B cell (primary cell): ENCODE measurements at regions not wholly inside any gene's neighbourhood (a gene's known extent, or its start where the extent isn't known, plus 50 kb on each side); places are given as distances from the start of the nearest gene placed in this dataset.

Experiments used
- ATAC-seq: fragments of 200-7000 bp; cut with Tn5 transposase; one replicate; pipeline ENCODE4 v1.10.0; 2021; ENCODE audit warnings: low read depth, mild to moderate bottlenecking, moderate number of reproducible peaks, moderate library complexity
- CTCF ChIA-PET: fragments of 350-600 bp; sonication (Branson Sonifier 250); formaldehyde crosslinking; loops from one replicate; lab custom pipeline; 2021; ENCODE audit warnings: antibody characterized with exemption, inconsistent platforms; lab: Charles Lee
- POLR2A ChIA-PET: fragments of 350-600 bp; sonication (Branson Sonifier 250); formaldehyde crosslinking; loops from one replicate; lab custom pipeline; 2021; ENCODE audit warnings: antibody characterized with exemption; lab: Charles Lee
- DNase-seq: peaks from one replicate; pipeline ENCODE4 v3.0.0; 2013
- H2AFZ ChIP-seq: 2 replicates; pipeline ENCODE4 v1.6.1; 2012; ENCODE audit warnings: mild to moderate bottlenecking, low read depth, low read length; ENCODE audit not compliant: insufficient read depth, poor library complexity, severe bottlenecking
- H3K27ac ChIP-seq, 2 donors: 1 replicate in 1 of 2; 2 replicates in 1 of 2; pipeline ENCODE4 v1.5.1; 2012 to 2013; ENCODE audit warnings: low read length in 2 of 2, mild to moderate bottlenecking in 2 of 2, moderate library complexity in 1 of 2
- H3K27me3 ChIP-seq, 4 experiments: fragments of 200-600 bp in 1 of 4; sonication (generic) in 1 of 4; replicated peaks in 1 of 4; 1 replicate in 2 of 4; 2 replicates in 2 of 4; pipeline versions ENCODE4 v1.6.1 to v1.7.0; 2013 to 2016; ENCODE audit warnings: low read length in 3 of 4, mild to moderate bottlenecking in 2 of 4, mixed read lengths in 1 of 4, moderate library complexity in 1 of 4; ENCODE audit not compliant: insufficient read depth in 4 of 4, control insufficient read depth in 3 of 4; ENCODE audit errors: control extremely low read depth in 1 of 4
- H3K36me3 ChIP-seq, 2 experiments: replicated peaks in 1 of 2; 1 replicate in 1 of 2; 2 replicates in 1 of 2; pipeline versions ENCODE4 v1.6.1 to v1.7.1; 2013; ENCODE audit warnings: low read length in 1 of 2; ENCODE audit not compliant: insufficient read depth in 2 of 2, control insufficient read depth in 1 of 2; ENCODE audit errors: control extremely low read depth in 1 of 2, extremely low read depth in 1 of 2
- H3K4me1 ChIP-seq, 2 donors: fragments of 200-600 bp in 1 of 2; sonication (generic) in 1 of 2; 1 replicate in 1 of 2; 2 replicates in 1 of 2; pipeline versions ENCODE4 v1.5.1 to v1.6.1; 2013 to 2017; ENCODE audit warnings: low read length in 2 of 2; ENCODE audit not compliant: control insufficient read depth in 2 of 2, insufficient read depth in 2 of 2
- H3K4me2 ChIP-seq: replicated peaks from 2 replicates; pipeline ENCODE3; 2012; ENCODE audit warnings: mild to moderate bottlenecking, low read depth, low read length; ENCODE audit not compliant: poor library complexity, severe bottlenecking
- H3K4me3 ChIP-seq, 5 experiments: fragments of 200-600 bp in 1 of 5; sonication (generic) in 1 of 5; 1 replicate in 3 of 5; 2 replicates in 2 of 5; pipeline versions ENCODE4 v1.5.1 to v1.7.0; 2011 to 2016; ENCODE audit warnings: low read length in 4 of 5, mild to moderate bottlenecking in 4 of 5, low read depth in 2 of 5, control low read depth in 1 of 5, moderate library complexity in 1 of 5; ENCODE audit not compliant: insufficient read depth in 1 of 5; ENCODE audit errors: control extremely low read depth in 1 of 5, extremely low read depth in 1 of 5
- H3K79me2 ChIP-seq: fragments of 200-600 bp; sonication (generic); one replicate; pipeline ENCODE4 v1.6.0; 2016; ENCODE audit warnings: low read length; ENCODE audit not compliant: control insufficient read depth, insufficient read depth
- H3K9ac ChIP-seq: fragments of 200-600 bp; sonication (generic); 2 replicates; pipeline ENCODE4 v1.6.1; 2017; ENCODE audit warnings: mild to moderate bottlenecking, low read length, moderate library complexity
- H3K9me3 ChIP-seq, 3 donors: one replicate each; pipeline versions ENCODE4 v1.6.1 to v1.7.1; 2013; ENCODE audit warnings: low read length in 2 of 3; ENCODE audit not compliant: control insufficient read depth in 2 of 3, insufficient read depth in 1 of 3; ENCODE audit errors: control extremely low read depth in 1 of 3
- H4K20me1 ChIP-seq: 2 replicates; pipeline ENCODE4 v1.6.0; 2012; ENCODE audit warnings: mild to moderate bottlenecking, low read length; ENCODE audit not compliant: insufficient read depth, control insufficient read depth, poor library complexity, severe bottlenecking
- H3K27ac Mint-ChIP-seq: one replicate; pipeline ENCODE4 v1.8.0; 2021; ENCODE audit warnings: mixed read lengths
- H3K27me3 Mint-ChIP-seq: one replicate; pipeline ENCODE4 v1.8.0; 2021; ENCODE audit warnings: mixed read lengths
- H3K4me1 Mint-ChIP-seq: one replicate; pipeline ENCODE4 v1.8.0; 2021; ENCODE audit warnings: mixed read lengths
- H3K4me3 Mint-ChIP-seq: one replicate; pipeline ENCODE4 v1.8.0; 2021; ENCODE audit warnings: mixed read lengths
- H3K9me3 Mint-ChIP-seq: one replicate; pipeline ENCODE4 v1.8.0; 2022; ENCODE audit warnings: mixed read lengths; ENCODE audit not compliant: insufficient read depth
- EZH2 ChIP-seq: IDR thresholded peaks from 2 replicates; pipeline ENCODE4 v1.6.1; 2012; ENCODE audit warnings: borderline replicate concordance, low read depth, mild to moderate bottlenecking, moderate library complexity, low read length; ENCODE audit not compliant: insufficient read depth, poor library complexity, severe bottlenecking
- WGBS: methylation state at CpG from one replicate; pipeline ENCODE4 v1.1.5; 2013; ENCODE audit warnings: missing lambda C conversion rate; ENCODE audit not compliant: insufficient coverage; 5-methylcytosine and 5-hydroxymethylcytosine counted together
- intact Hi-C: fragments of 100-400 bp; cut with micrococcal nuclease; formaldehyde crosslinking; loops from one replicate; pipeline ENCODE4 v1.10.0; 2022
- TF ChIP-seq, protein P1 (sequence below): fragments of 200-600 bp; IDR thresholded peaks from one replicate; pipeline ENCODE4 v1.8.0; 2022; ENCODE audit warnings: antibody characterized with exemption, mild to moderate bottlenecking

- Histone ChIP-seq H3K9me3 (no peaks in the 10 kb centered on the region), H2AFZ (no peak overlapping the region), H3K4me1 (peaks cover 0 to 3% of the 10 kb centered on the region in 2 donors), H3K79me2 (no peaks in the 10 kb centered on the region), H3K4me3 (no peak overlapping the region), H3K27me3 (no peaks in the 10 kb centered on the region), H3K9ac (no peak overlapping the region), H3K36me3 (no peaks in the 10 kb centered on the region), H3K27ac (no peak overlapping the region), H3K4me2 (no peak overlapping the region), H4K20me1 (no peaks in the 10 kb centered on the region)
- no peak overlapping the region for H3K4me3 Mint-ChIP-seq
- 95% methylated on average over 6 of the region's 8 CpGs for WGBS
- no peaks in the 10 kb centered on the region for H3K9me3 Mint-ChIP-seq
- no peak for ATAC-seq
- intact Hi-C loops = no loop called here
- DNase-seq = no peak
- ChIA-PET CTCF (interaction anchor here (0.5 kb wide), 1 partner anchor 116 kb away, joined by 3 read pairs; no protein-coding TSS in a partner anchor), POLR2A (no interaction called here)
- no peaks in the 10 kb centered on the region for H3K27me3 Mint-ChIP-seq
- TF ChIP-seq EZH2 = no peak
- H3K4me1 Mint-ChIP-seq = peaks cover 9% of the 10 kb centered on the region
- H3K27ac Mint-ChIP-seq = no peak overlapping the region
Measured at GRCh38 chr13:40197049-40197448, 469.4 kb downstream of the FOXO1 start.

- Mint-ChIP-seq H3K4me3 (no peak overlapping the region), H3K27ac (no peak overlapping the region), H3K4me1 (peaks cover 17% of the 10 kb centered on the region), H3K9me3 (no peaks in the 10 kb centered on the region), H3K27me3 (no peaks in the 10 kb centered on the region)
- intact Hi-C loops = no loop called here
- no peak overlapping the region for H3K27ac ChIP-seq
- H3K9me3 ChIP-seq = no peaks in the 10 kb centered on the region
- POLR2A ChIA-PET = no interaction called here
- no peaks in the 10 kb centered on the region for H3K79me2 ChIP-seq
- no peak overlapping the region for H2AFZ ChIP-seq
- H4K20me1 ChIP-seq = no peaks in the 10 kb centered on the region
- ATAC-seq (no peak), DNase-seq (no peak)
- TF ChIP-seq EZH2 = no peak
- TF ChIP-seq, protein P1, sequence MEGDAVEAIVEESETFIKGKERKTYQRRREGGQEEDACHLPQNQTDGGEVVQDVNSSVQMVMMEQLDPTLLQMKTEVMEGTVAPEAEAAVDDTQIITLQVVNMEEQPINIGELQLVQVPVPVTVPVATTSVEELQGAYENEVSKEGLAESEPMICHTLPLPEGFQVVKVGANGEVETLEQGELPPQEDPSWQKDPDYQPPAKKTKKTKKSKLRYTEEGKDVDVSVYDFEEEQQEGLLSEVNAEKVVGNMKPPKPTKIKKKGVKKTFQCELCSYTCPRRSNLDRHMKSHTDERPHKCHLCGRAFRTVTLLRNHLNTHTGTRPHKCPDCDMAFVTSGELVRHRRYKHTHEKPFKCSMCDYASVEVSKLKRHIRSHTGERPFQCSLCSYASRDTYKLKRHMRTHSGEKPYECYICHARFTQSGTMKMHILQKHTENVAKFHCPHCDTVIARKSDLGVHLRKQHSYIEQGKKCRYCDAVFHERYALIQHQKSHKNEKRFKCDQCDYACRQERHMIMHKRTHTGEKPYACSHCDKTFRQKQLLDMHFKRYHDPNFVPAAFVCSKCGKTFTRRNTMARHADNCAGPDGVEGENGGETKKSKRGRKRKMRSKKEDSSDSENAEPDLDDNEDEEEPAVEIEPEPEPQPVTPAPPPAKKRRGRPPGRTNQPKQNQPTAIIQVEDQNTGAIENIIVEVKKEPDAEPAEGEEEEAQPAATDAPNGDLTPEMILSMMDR = no peak
- H3K27me3 ChIP-seq = no peaks in the 10 kb centered on the region
- no peak overlapping the region for H3K4me2 ChIP-seq
- H3K4me3 ChIP-seq = no peak overlapping the region
- H3K36me3 ChIP-seq = no peaks in the 10 kb centered on the region
- no peak overlapping the region for H3K9ac ChIP-seq
- CTCF ChIA-PET = no interaction called here
- WGBS = 100% methylated on average over 3 of the region's 4 CpGs
- peaks cover 2 to 6% of the 10 kb centered on the region in 2 donors for H3K4me1 ChIP-seq
Measured at GRCh38 chr13:40197936-40198595, 468.4 kb downstream of the FOXO1 start.
